ENCODE measurements at regions not wholly inside any gene's neighbourhood (a gene's known extent, or its start where the extent isn't known, plus 50 kb on each side); places are given as distances from the start of the nearest gene placed in this dataset.

DNA sequence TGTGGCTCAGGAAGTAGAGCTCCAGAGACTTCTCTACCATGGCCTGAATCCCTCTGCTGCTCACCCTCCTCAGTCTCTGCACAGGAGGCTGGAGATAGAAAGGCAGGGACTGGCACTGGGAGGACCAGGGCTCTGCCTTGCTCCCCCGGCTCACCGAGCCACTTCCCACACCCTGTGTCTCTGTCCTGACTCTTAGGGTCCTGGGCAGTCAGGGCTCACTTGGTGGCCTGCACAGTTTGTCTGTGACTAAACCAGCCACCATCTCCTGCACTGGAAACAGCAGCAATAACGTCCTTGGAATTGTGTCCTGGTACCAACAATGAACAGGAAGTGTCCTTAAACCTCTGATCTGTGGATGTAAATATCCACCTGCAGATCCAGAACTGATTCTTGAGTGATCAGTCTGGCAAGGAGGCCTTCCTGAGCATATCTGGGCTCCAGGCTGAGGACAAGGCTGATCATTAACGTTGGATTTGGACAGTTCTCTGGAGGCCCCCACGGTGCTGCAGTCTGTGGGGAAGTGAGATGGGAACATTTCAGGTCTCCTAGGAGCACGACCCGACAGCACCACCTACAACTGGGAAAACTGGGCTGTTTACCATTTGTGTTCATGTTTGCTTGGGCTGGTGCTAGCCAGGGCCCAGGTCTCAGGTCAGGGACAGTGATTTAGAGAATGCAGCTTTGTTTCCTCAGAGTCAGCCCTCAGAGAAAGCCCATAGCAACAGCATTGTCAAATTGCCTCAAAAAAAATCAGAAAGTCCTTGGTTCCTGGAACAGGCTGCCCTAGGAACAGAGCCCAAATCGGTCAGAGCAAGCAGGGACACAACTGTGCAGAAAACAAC is 82.5 kb downstream of the ZNF280B start (continued):
- TF ChIP-seq HMGXB4 (CRISPR knock-in tag; IDR thresholded peaks at IDR 0.05; ENCODE audit: borderline replicate concordance in 1 of 2, low read depth in 1 of 2), result no peak; a peak in 1 of 4 replicates
- no peak for TF ChIP-seq RERE (CRISPR knock-in tag; IDR thresholded peaks at IDR 0.05; ENCODE audit: low read depth)
- TF ChIP-seq SIX1 (CRISPR knock-in tag; IDR thresholded peaks at IDR 0.05; ENCODE audit: borderline replicate concordance), result no peak
- no peak for TF ChIP-seq NONO (IDR thresholded peaks at IDR 0.05)
- peak; percentile 41; the same call in 1 of the 2 replicates for TF ChIP-seq NONO (CRISPR knock-in tag; conservative IDR thresholded peaks at IDR 0.05)
- no peak for TF ChIP-seq ZMAT3 (CRISPR knock-in tag; conservative IDR thresholded peaks at IDR 0.05)
- TF ChIP-seq ZNF205 (CRISPR knock-in tag; IDR thresholded peaks at IDR 0.05), result 0 out of 2 replicates have a peak, but pooled peaks have one; percentile 53
- no peak for TF ChIP-seq ZNF776 (CRISPR knock-in tag; IDR thresholded peaks at IDR 0.05)
- TF ChIP-seq, protein P1, sequence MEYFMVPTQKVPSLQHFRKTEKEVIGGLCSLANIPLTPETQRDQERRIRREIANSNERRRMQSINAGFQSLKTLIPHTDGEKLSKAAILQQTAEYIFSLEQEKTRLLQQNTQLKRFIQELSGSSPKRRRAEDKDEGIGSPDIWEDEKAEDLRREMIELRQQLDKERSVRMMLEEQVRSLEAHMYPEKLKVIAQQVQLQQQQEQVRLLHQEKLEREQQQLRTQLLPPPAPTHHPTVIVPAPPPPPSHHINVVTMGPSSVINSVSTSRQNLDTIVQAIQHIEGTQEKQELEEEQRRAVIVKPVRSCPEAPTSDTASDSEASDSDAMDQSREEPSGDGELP (IDR thresholded peaks at IDR 0.05; ENCODE audit: borderline replicate concordance, low read depth), result no peak
- no peak for TF ChIP-seq SALL2 (CRISPR knock-in tag; IDR thresholded peaks at IDR 0.05)
- TF ChIP-seq CENPT (CRISPR knock-in tag; IDR thresholded peaks at IDR 0.05; ENCODE audit: low read depth), result no peak
- TF ChIP-seq, protein P2, sequence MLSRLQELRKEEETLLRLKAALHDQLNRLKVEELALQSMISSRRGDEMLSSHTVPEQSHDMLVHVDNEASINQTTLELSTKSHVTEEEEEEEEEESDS (CRISPR knock-in tag; IDR thresholded peaks at IDR 0.05; ENCODE audit: borderline replicate concordance), result no peak
- no peak for TF ChIP-seq SMAD1 (CRISPR knock-in tag; IDR thresholded peaks at IDR 0.05; ENCODE audit: borderline replicate concordance, low read depth)
- TF ChIP-seq SNAI1 (CRISPR knock-in tag; IDR thresholded peaks at IDR 0.05; ENCODE audit: borderline replicate concordance), result no peak
- no peak for TF ChIP-seq ZNF777 (CRISPR knock-in tag; IDR thresholded peaks at IDR 0.05)
- no peak for TF ChIP-seq MED8 (CRISPR knock-in tag; IDR thresholded peaks at IDR 0.05; ENCODE audit: insufficient replicate concordance)
- TF ChIP-seq, protein P3, sequence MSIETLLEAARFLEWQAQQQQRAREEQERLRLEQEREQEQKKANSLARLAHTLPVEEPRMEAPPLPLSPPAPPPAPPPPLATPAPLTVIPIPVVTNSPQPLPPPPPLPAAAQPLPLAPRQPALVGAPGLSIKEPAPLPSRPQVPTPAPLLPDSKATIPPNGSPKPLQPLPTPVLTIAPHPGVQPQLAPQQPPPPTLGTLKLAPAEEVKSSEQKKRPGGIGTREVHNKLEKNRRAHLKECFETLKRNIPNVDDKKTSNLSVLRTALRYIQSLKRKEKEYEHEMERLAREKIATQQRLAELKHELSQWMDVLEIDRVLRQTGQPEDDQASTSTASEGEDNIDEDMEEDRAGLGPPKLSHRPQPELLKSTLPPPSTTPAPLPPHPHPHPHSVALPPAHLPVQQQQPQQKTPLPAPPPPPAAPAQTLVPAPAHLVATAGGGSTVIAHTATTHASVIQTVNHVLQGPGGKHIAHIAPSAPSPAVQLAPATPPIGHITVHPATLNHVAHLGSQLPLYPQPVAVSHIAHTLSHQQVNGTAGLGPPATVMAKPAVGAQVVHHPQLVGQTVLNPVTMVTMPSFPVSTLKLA (IDR thresholded peaks at IDR 0.05), result no peak
- TF ChIP-seq SP1 (IDR thresholded peaks at IDR 0.05), result no peak
- TF ChIP-seq SP1 (CRISPR knock-in tag; IDR thresholded peaks at IDR 0.05), result no peak
- TF ChIP-seq HOXD1 (CRISPR knock-in tag; IDR thresholded peaks at IDR 0.05), result no peak

All from HepG2 (cell line).